ENCODE measurements at regions not wholly inside any gene's neighbourhood (a gene's known extent, or its start where the extent isn't known, plus 50 kb on each side); places are given as distances from the start of the nearest gene placed in this dataset.
A peak's percentile ranks its signal among the peaks of the same experiment; 100 is the strongest.

DNA sequence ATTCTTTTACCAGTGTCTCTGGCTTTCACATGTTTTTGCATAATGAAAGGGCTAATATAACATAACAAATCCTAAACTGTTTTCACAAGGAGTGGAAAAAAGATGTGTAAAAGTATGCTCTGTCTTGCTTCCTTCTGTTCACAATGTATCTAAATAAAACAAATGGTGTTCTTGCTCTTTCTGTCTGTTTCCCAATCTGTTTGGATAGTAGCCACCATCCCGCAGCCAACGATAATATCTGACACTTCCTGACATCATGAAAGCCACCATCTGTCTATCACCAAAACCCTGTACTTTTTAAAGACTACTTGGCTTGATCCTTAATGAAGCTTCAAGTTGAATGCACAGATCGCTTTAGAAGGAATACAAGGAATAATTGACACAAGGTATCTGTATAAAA, 246.2 kb downstream of the ETV1 start:
- Histone ChIP-seq H3K4me1 (ENCODE audit: control insufficient read depth, low read depth, low read length) (no peaks in the 10 kb centered on the region), H3K4me3 (ENCODE audit: low read length) (no peak overlapping the region), H3K18ac (ENCODE audit: low read length) (no peak overlapping the region), H3K36me3 (ENCODE audit: control insufficient read depth, insufficient read depth, low read length) (no peaks in the 10 kb centered on the region), H3K4ac (ENCODE audit: low read depth, low read length) (no peak overlapping the region), H3K27ac (ENCODE audit: low read depth, low read length) (no peak overlapping the region), H3K9ac (ENCODE audit: low read length) (no peak overlapping the region), H3K27me3 (ENCODE audit: insufficient read depth, low read length, poor library complexity) (no peaks in the 10 kb centered on the region), H3K79me1 (ENCODE audit: low read length) (no peaks in the 10 kb centered on the region), H3K56ac (ENCODE audit: low read length) (no peak overlapping the region), H2BK120ac (ENCODE audit: low read depth, low read length) (no peak overlapping the region), H3K79me2 (ENCODE audit: control insufficient read depth, insufficient read depth, low read length) (no peaks in the 10 kb centered on the region), H2BK5ac (ENCODE audit: low read length) (no peak overlapping the region), H3K23ac (ENCODE audit: low read length) (no peak overlapping the region), H4K8ac (ENCODE audit: low read depth, low read length) (no peak overlapping the region), H2BK15ac (replicated peaks; ENCODE audit: low read depth) (no peak overlapping the region), H4K5ac (ENCODE audit: low read length) (no peak overlapping the region), H3K4me2 (ENCODE audit: low read length) (no peak overlapping the region), H2AK5ac (ENCODE audit: low read length) (no peak overlapping the region)
- no CpG with 5 or more reads among the region's 3 CpGs for WGBS (ENCODE audit: extremely low coverage, insufficient coverage, low lambda C conversion rate)
- no peak for DNase-seq

DNA sequence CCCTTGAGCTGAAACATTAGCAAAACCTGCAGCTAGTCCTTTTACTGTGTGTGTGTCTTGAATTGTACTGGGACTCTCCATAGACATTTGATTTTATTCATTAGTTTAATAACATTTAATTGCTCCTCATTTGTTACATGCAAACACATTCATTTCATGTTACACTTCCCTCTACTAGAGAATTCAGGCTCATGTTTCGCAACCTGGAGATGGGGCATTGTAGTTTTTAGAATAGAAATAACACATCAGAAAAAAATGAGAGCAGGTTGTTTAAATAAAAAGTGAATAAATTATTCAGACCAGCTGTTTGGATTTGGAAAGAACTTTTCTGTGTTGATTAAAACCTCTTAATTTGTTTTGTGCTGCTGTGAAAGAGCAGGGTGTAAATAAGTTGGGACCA, 243.9 kb downstream of the ETV1 start:
- DNase-seq = no peak
- WGBS (ENCODE audit: extremely low coverage, insufficient coverage, low lambda C conversion rate) = no CpG with 5 or more reads among the region's 1 CpG

DNA sequence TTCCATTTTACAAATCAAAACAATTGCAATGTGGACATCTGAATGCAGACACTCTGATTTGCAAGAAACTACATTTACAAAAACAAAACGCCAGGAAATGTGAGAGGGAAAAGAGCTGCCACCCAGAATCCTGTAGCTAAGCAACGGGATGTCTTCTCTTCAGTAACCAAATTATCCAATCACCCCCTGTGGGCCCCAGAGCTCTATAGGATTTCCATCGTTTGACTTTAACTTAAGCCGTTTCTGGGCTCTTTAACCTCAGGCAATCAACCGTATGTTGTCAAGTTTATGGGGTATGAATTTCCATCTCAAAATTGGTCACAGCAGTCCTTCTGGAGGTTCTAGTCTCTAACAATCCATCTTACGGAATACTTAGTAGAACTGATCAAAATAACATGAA, 240.5 kb downstream of the ETV1 start:
- Histone ChIP-seq H3K4me1 (ENCODE audit: control insufficient read depth, low read depth, low read length) (no peaks in the 10 kb centered on the region), H3K4ac (ENCODE audit: low read depth, low read length) (no peak overlapping the region), H3K23ac (ENCODE audit: low read length) (no peak overlapping the region), H3K56ac (ENCODE audit: low read length) (no peak overlapping the region), H2BK120ac (ENCODE audit: low read depth, low read length) (no peak overlapping the region), H4K8ac (ENCODE audit: low read depth, low read length) (no peak overlapping the region), H3K18ac (ENCODE audit: low read length) (no peak overlapping the region), H3K79me2 (ENCODE audit: control insufficient read depth, insufficient read depth, low read length) (no peaks in the 10 kb centered on the region), H4K5ac (ENCODE audit: low read length) (no peak overlapping the region), H3K27ac (ENCODE audit: low read depth, low read length) (no peak overlapping the region), H3K36me3 (ENCODE audit: control insufficient read depth, insufficient read depth, low read length) (no peaks in the 10 kb centered on the region), H2BK15ac (replicated peaks; ENCODE audit: low read depth) (no peak overlapping the region), H3K79me1 (ENCODE audit: low read length) (no peaks in the 10 kb centered on the region), H3K9ac (ENCODE audit: low read length) (no peak overlapping the region), H3K27me3 (ENCODE audit: insufficient read depth, low read length, poor library complexity) (no peaks in the 10 kb centered on the region), H3K4me2 (ENCODE audit: low read length) (no peak overlapping the region), H3K4me3 (ENCODE audit: low read length) (no peak overlapping the region), H2BK5ac (ENCODE audit: low read length) (no peak overlapping the region), H2AK5ac (ENCODE audit: low read length) (no peak overlapping the region)
- DNase-seq = peak; percentile 21
- WGBS (ENCODE audit: extremely low coverage, insufficient coverage, low lambda C conversion rate) = no CpG with 5 or more reads among the region's 6 CpGs

More for the DNA sequence above, 243.9 kb downstream of the ETV1 start:
- Histone ChIP-seq H3K18ac (ENCODE audit: low read length) (no peak overlapping the region), H3K27me3 (ENCODE audit: insufficient read depth, low read length, poor library complexity) (no peaks in the 10 kb centered on the region), H2AK5ac (ENCODE audit: low read length) (no peak overlapping the region), H3K4me3 (ENCODE audit: low read length) (no peak overlapping the region), H3K79me1 (ENCODE audit: low read length) (no peaks in the 10 kb centered on the region), H3K56ac (ENCODE audit: low read length) (no peak overlapping the region), H2BK5ac (ENCODE audit: low read length) (no peak overlapping the region), H2BK120ac (ENCODE audit: low read depth, low read length) (no peak overlapping the region), H3K23ac (ENCODE audit: low read length) (no peak overlapping the region), H3K79me2 (ENCODE audit: control insufficient read depth, insufficient read depth, low read length) (no peaks in the 10 kb centered on the region), H3K4ac (ENCODE audit: low read depth, low read length) (no peak overlapping the region), H3K36me3 (ENCODE audit: control insufficient read depth, insufficient read depth, low read length) (no peaks in the 10 kb centered on the region), H3K27ac (ENCODE audit: low read depth, low read length) (no peak overlapping the region), H3K9ac (ENCODE audit: low read length) (no peak overlapping the region), H4K8ac (ENCODE audit: low read depth, low read length) (no peak overlapping the region), H4K5ac (ENCODE audit: low read length) (no peak overlapping the region), H3K4me2 (ENCODE audit: low read length) (no peak overlapping the region), H3K4me1 (ENCODE audit: control insufficient read depth, low read depth, low read length) (no peaks in the 10 kb centered on the region), H2BK15ac (replicated peaks; ENCODE audit: low read depth) (no peak overlapping the region)

GRCh38 chr7:13749636-13750035, 239.8 kb downstream of the ETV1 start:
- Histone ChIP-seq H3K36me3 (ENCODE audit: control insufficient read depth, insufficient read depth, low read length) (no peaks in the 10 kb centered on the region), H2BK15ac (replicated peaks; ENCODE audit: low read depth) (no peak overlapping the region), H3K4me2 (ENCODE audit: low read length) (no peak overlapping the region), H3K9ac (ENCODE audit: low read length) (no peak overlapping the region), H3K18ac (ENCODE audit: low read length) (no peak overlapping the region), H3K79me1 (ENCODE audit: low read length) (no peaks in the 10 kb centered on the region), H4K5ac (ENCODE audit: low read length) (no peak overlapping the region), H2AK5ac (ENCODE audit: low read length) (no peak overlapping the region), H3K56ac (ENCODE audit: low read length) (no peak overlapping the region), H3K4me1 (ENCODE audit: control insufficient read depth, low read depth, low read length) (no peaks in the 10 kb centered on the region), H3K27me3 (ENCODE audit: insufficient read depth, low read length, poor library complexity) (no peaks in the 10 kb centered on the region), H3K4ac (ENCODE audit: low read depth, low read length) (no peak overlapping the region), H4K8ac (ENCODE audit: low read depth, low read length) (no peak overlapping the region), H2BK120ac (ENCODE audit: low read depth, low read length) (no peak overlapping the region), H3K23ac (ENCODE audit: low read length) (no peak overlapping the region), H3K79me2 (ENCODE audit: control insufficient read depth, insufficient read depth, low read length) (no peaks in the 10 kb centered on the region), H3K27ac (ENCODE audit: low read depth, low read length) (no peak overlapping the region), H2BK5ac (ENCODE audit: low read length) (no peak overlapping the region), H3K4me3 (ENCODE audit: low read length) (no peak overlapping the region)
- WGBS (ENCODE audit: extremely low coverage, insufficient coverage, low lambda C conversion rate) = no CpG with 5 or more reads among the region's 3 CpGs
- no peak for DNase-seq

- H3K4me1 ChIP-seq (ENCODE audit: control insufficient read depth, low read depth, low read length) = no peaks in the 10 kb centered on the region
- H3K36me3 ChIP-seq (ENCODE audit: control insufficient read depth, insufficient read depth, low read length) = no peaks in the 10 kb centered on the region
- no peak overlapping the region for H4K8ac ChIP-seq (ENCODE audit: low read depth, low read length)
- H3K27ac ChIP-seq (ENCODE audit: low read depth, low read length) = no peak overlapping the region
- no peak overlapping the region for H3K18ac ChIP-seq (ENCODE audit: low read length)
- no peak for DNase-seq
- no peak overlapping the region for H3K23ac ChIP-seq (ENCODE audit: low read length)
- H2BK15ac ChIP-seq (replicated peaks; ENCODE audit: low read depth) = no peak overlapping the region
- H3K56ac ChIP-seq (ENCODE audit: low read length) = no peak overlapping the region
- H3K79me1 ChIP-seq (ENCODE audit: low read length) = no peaks in the 10 kb centered on the region
- H2BK120ac ChIP-seq (ENCODE audit: low read depth, low read length) = no peak overlapping the region
- H3K4me3 ChIP-seq (ENCODE audit: low read length) = no peak overlapping the region
- H2BK5ac ChIP-seq (ENCODE audit: low read length) = no peak overlapping the region
- no peak overlapping the region for H3K4ac ChIP-seq (ENCODE audit: low read depth, low read length)
- no peaks in the 10 kb centered on the region for H3K79me2 ChIP-seq (ENCODE audit: control insufficient read depth, insufficient read depth, low read length)
- no peak overlapping the region for H4K5ac ChIP-seq (ENCODE audit: low read length)
- no CpG with 5 or more reads among the region's 1 CpG for WGBS (ENCODE audit: extremely low coverage, insufficient coverage, low lambda C conversion rate)
- H2AK5ac ChIP-seq (ENCODE audit: low read length) = no peak overlapping the region
- no peaks in the 10 kb centered on the region for H3K27me3 ChIP-seq (ENCODE audit: insufficient read depth, low read length, poor library complexity)
- no peak overlapping the region for H3K4me2 ChIP-seq (ENCODE audit: low read length)
- H3K9ac ChIP-seq (ENCODE audit: low read length) = no peak overlapping the region
Measured at GRCh38 chr7:13751766-13752165, 237.7 kb downstream of the ETV1 start.

GRCh38 chr7:13757841-13758240, 231.6 kb downstream of the ETV1 start:
- Histone ChIP-seq H3K79me2 (ENCODE audit: control insufficient read depth, insufficient read depth, low read length) (no peaks in the 10 kb centered on the region), H3K4me3 (ENCODE audit: low read length) (no peak overlapping the region), H3K4me1 (ENCODE audit: control insufficient read depth, low read depth, low read length) (no peaks in the 10 kb centered on the region), H2BK5ac (ENCODE audit: low read length) (no peak overlapping the region), H2AK5ac (ENCODE audit: low read length) (no peak overlapping the region), H4K5ac (ENCODE audit: low read length) (no peak overlapping the region), H3K36me3 (ENCODE audit: control insufficient read depth, insufficient read depth, low read length) (no peaks in the 10 kb centered on the region), H2BK120ac (ENCODE audit: low read depth, low read length) (no peak overlapping the region), H3K79me1 (ENCODE audit: low read length) (no peaks in the 10 kb centered on the region), H3K4me2 (ENCODE audit: low read length) (no peak overlapping the region), H3K56ac (ENCODE audit: low read length) (no peak overlapping the region), H3K9ac (ENCODE audit: low read length) (no peak overlapping the region), H3K23ac (ENCODE audit: low read length) (no peak overlapping the region), H3K4ac (ENCODE audit: low read depth, low read length) (no peak overlapping the region), H4K8ac (ENCODE audit: low read depth, low read length) (no peak overlapping the region), H3K27me3 (ENCODE audit: insufficient read depth, low read length, poor library complexity) (no peaks in the 10 kb centered on the region), H3K27ac (ENCODE audit: low read depth, low read length) (no peak overlapping the region), H3K18ac (ENCODE audit: low read length) (no peak overlapping the region), H2BK15ac (replicated peaks; ENCODE audit: low read depth) (no peak overlapping the region)
- DNase-seq = no peak
- WGBS (ENCODE audit: extremely low coverage, insufficient coverage, low lambda C conversion rate) = 100% methylated on average over 1 of the region's 1 CpG

All from mesendoderm (in vitro differentiated cells).